ENCODE measurements at regions not wholly inside any gene's neighbourhood (a gene's known extent, or its start where the extent isn't known, plus 50 kb on each side); places are given as distances from the start of the nearest gene placed in this dataset.

DNA sequence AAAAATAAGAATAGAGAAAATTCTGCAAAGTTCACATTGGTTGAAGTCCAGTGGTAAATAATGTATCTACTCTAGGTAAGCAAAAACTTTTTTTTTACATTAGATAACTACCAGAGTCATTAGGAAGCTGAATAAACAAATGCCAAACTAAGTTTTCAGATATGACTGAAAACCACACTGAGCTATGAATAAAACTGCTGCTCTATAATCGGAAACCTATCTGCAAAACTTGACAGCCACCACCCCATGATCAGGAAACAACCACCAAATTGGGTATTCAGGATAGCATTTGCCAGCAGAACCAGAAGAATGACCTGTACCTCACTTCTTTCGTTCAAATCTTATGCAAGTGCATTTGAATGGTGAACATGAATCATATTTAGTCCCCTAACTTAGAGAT, 173.0 kb upstream of the TET2 start:
- Histone ChIP-seq H3K9me3 (no peaks in the 10 kb centered on the region), H3K4me1 (no peaks in the 10 kb centered on the region), H3K27me3 (no peaks in the 10 kb centered on the region), H3K4me3 (no peak overlapping the region), H3K36me3 (replicated peaks in 1 of 2; ENCODE audit: insufficient read depth in 1 of 2, low read depth in 2 of 2) (no peaks in the 10 kb centered on the region), H3K27ac (no peak overlapping the region)
- intact Hi-C loops (cut with DNase I) = no loop called here
- TF ChIP-seq POLR2A (IDR thresholded peaks at IDR 0.05) = no peak
- TF ChIP-seq, protein P1, sequence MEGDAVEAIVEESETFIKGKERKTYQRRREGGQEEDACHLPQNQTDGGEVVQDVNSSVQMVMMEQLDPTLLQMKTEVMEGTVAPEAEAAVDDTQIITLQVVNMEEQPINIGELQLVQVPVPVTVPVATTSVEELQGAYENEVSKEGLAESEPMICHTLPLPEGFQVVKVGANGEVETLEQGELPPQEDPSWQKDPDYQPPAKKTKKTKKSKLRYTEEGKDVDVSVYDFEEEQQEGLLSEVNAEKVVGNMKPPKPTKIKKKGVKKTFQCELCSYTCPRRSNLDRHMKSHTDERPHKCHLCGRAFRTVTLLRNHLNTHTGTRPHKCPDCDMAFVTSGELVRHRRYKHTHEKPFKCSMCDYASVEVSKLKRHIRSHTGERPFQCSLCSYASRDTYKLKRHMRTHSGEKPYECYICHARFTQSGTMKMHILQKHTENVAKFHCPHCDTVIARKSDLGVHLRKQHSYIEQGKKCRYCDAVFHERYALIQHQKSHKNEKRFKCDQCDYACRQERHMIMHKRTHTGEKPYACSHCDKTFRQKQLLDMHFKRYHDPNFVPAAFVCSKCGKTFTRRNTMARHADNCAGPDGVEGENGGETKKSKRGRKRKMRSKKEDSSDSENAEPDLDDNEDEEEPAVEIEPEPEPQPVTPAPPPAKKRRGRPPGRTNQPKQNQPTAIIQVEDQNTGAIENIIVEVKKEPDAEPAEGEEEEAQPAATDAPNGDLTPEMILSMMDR (IDR thresholded peaks at IDR 0.05) = no peak
- DNase-seq (no peak), ATAC-seq (no peak)
- WGBS, 2 donors = 31 to 38% methylated on average over 2 of the region's 2 CpGs

DNA sequence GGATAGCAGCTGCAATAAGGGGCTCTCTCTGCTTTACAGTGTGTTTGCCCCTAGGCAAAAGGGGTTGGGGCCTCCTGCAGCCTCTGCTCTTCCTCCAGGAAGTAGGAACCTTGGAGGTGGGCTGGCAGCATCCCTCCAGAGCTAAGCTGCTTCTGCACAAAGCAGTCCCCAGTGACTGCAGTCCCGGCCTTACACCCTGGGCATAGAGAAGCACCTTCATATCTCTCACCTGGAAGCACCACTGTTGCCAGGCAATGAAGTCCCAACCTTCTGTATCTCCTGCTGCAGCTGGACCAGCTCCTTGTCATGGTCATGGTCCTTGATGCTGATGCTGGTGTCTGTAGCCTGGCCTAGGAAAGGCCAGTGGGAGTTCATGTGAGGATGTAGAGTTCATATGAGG, 171.1 kb upstream of the TET2 start:
- Histone ChIP-seq H3K27ac (no peak overlapping the region), H3K4me3 (no peak overlapping the region), H3K9me3 (no peaks in the 10 kb centered on the region), H3K27me3 (no peaks in the 10 kb centered on the region), H3K36me3 (replicated peaks in 1 of 2; ENCODE audit: insufficient read depth in 1 of 2, low read depth in 2 of 2) (no peaks in the 10 kb centered on the region), H3K4me1 (no peaks in the 10 kb centered on the region)
- no peak for DNase-seq
- ATAC-seq = no peak
- 50 to 67% methylated on average over 1 of the region's 1 CpG for WGBS, 2 donors
- intact Hi-C loops (cut with DNase I) = no loop called here
- TF ChIP-seq, protein P1 (IDR thresholded peaks at IDR 0.05) = no peak
- no peak for TF ChIP-seq POLR2A (IDR thresholded peaks at IDR 0.05)

DNA sequence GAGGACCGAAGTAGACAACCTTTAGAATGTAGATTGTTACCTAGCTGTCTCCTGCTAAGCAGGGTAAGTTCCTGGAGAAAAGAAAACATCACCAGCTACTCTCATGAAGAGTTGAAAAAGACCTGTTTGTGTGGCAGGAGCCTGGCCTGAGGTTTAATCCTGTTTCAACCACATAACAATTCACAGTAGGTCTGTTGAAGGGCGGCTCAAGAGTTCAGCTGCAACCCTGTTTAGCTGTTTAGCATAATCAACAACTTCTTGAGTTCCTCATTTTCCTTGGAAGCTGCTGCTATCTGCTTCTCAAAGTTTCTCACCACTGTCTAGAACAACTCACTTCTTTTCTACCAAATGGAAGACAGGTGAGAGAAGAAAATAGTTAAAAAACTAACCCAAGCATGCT, 170.4 kb upstream of the TET2 start:
- TF ChIP-seq POLR2A (IDR thresholded peaks at IDR 0.05) = no peak
- TF ChIP-seq, protein P1 (IDR thresholded peaks at IDR 0.05) = no peak
- 68 to 74% methylated on average over 2 of the region's 2 CpGs for WGBS, 2 donors
- ATAC-seq (no peak), DNase-seq (no peak)
- intact Hi-C loops (cut with DNase I) = no loop called here
- Histone ChIP-seq H3K27me3 (no peaks in the 10 kb centered on the region), H3K4me3 (no peak overlapping the region), H3K9me3 (no peaks in the 10 kb centered on the region), H3K27ac (no peak overlapping the region), H3K4me1 (no peaks in the 10 kb centered on the region), H3K36me3 (replicated peaks in 1 of 2; ENCODE audit: insufficient read depth in 1 of 2, low read depth in 2 of 2) (no peaks in the 10 kb centered on the region)

DNA sequence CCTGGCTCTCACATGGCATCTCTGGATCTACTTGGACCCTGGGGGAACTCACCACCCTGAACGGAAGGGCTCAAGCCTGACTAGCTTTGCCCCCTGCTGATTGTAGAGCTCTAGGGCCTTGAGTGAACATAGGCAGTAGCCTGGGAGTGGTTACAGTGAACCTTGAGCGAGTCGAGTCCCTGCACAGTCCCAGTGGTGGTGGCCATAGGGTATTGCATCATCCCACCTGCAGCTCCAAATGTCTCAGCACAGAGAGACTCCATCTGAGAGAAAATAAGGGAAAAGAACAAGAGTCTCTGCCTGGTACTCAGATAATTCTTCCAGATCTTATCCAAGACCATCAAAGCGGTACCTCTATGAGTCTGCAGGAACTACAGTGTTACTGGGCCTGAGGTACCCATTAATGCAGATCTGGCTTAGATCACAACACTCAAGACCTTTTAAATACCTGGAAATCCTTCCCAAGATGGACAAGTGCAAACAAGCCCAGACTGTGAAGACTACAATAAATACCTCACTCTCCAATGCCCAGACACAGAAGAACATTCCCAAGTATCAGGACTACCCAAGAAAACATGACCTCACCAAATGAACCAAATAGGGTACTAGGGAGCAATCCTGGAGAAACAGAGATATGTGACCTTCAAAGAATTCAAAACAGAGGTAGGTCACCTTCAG, 167.5 kb upstream of the TET2 start:
- no peak overlapping the region for H3K27ac ChIP-seq
- no peaks in the 10 kb centered on the region for H3K27me3 ChIP-seq
- ATAC-seq (no peak), DNase-seq (no peak)
- 84 to 86% methylated on average over 4 of the region's 4 CpGs for WGBS, 2 donors
- H3K36me3 ChIP-seq (replicated peaks in 1 of 2; ENCODE audit: insufficient read depth in 1 of 2, low read depth in 2 of 2) = no peaks in the 10 kb centered on the region
- no peak overlapping the region for H3K4me3 ChIP-seq
- no peaks in the 10 kb centered on the region for H3K4me1 ChIP-seq
- intact Hi-C loops (cut with DNase I) = no loop called here
- TF ChIP-seq POLR2A (IDR thresholded peaks at IDR 0.05) = no peak
- TF ChIP-seq, protein P1 (IDR thresholded peaks at IDR 0.05) = no peak
- no peaks in the 10 kb centered on the region for H3K9me3 ChIP-seq

DNA sequence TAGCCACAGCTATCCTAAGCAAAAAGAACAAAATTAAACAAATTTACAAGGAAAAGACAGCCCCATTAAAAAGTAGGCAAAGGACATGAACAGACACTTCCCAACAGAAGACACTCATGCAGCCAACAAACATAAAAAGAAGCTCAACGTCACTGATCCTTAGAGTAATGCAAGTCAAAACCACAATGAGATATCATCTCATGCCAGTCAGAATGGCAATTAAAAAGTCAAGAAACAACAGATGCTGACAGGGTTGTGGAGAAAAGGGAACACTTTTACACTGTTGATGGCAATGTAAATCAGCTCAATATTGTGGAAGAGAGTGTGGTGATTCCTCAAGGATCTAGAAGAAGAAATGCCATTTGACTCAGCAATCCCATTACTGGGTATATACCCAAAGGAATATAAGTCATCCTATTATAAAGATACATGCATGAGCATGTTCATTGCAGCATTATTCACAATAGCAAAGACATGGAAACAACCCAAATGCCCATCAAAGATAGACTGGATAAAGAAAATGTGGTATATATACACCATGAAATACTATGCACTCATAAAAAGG, 163.0 kb upstream of the TET2 start:
- H3K9me3 ChIP-seq = no peaks in the 10 kb centered on the region
- intact Hi-C loops (cut with DNase I) = no loop called here
- no peaks in the 10 kb centered on the region for H3K4me1 ChIP-seq
- no peak for ATAC-seq
- no peak overlapping the region for H3K27ac ChIP-seq
- no peak overlapping the region for H3K4me3 ChIP-seq
- WGBS, 2 donors = 43 to 58% methylated on average over 1 of the region's 1 CpG
- TF ChIP-seq, protein P1 (IDR thresholded peaks at IDR 0.05) = no peak
- no peak for TF ChIP-seq POLR2A (IDR thresholded peaks at IDR 0.05)
- H3K27me3 ChIP-seq = no peaks in the 10 kb centered on the region
- H3K36me3 ChIP-seq (replicated peaks in 1 of 2; ENCODE audit: insufficient read depth in 1 of 2, low read depth in 2 of 2) = no peaks in the 10 kb centered on the region
- no peak for DNase-seq
